ENCODE measurements at regions not wholly inside any gene's neighbourhood (a gene's known extent, or its start where the extent isn't known, plus 50 kb on each side); places are given as distances from the start of the nearest gene placed in this dataset.

DNA sequence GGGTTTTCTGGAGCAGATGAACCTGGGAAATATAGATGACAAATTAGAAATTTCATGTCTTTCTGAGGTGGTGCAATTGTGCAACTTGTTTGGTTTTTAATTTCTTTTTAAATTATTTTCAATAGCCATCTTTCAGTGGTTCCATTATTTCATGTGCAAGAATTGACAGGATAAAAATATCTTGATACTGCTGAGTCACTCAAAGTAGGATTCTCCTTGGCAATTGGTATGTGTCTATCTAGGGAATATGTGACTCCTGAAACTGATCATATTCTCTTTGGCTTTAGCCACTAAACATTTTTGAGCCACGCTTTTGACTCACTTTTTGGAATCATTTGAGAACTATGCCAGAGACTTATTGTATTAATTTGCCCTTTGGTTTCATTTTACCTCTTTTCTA is 331.5 kb downstream of the KCNA4 start:
- no peak overlapping the region for H3K4me3 ChIP-seq (ENCODE audit: low read length)
- TF ChIP-seq, protein P1, sequence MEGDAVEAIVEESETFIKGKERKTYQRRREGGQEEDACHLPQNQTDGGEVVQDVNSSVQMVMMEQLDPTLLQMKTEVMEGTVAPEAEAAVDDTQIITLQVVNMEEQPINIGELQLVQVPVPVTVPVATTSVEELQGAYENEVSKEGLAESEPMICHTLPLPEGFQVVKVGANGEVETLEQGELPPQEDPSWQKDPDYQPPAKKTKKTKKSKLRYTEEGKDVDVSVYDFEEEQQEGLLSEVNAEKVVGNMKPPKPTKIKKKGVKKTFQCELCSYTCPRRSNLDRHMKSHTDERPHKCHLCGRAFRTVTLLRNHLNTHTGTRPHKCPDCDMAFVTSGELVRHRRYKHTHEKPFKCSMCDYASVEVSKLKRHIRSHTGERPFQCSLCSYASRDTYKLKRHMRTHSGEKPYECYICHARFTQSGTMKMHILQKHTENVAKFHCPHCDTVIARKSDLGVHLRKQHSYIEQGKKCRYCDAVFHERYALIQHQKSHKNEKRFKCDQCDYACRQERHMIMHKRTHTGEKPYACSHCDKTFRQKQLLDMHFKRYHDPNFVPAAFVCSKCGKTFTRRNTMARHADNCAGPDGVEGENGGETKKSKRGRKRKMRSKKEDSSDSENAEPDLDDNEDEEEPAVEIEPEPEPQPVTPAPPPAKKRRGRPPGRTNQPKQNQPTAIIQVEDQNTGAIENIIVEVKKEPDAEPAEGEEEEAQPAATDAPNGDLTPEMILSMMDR (conservative IDR thresholded peaks at IDR 0.05; ENCODE audit: low read depth, low read length) = no peak
- DNase-seq (ENCODE audit: low read depth) = no peak

DNA sequence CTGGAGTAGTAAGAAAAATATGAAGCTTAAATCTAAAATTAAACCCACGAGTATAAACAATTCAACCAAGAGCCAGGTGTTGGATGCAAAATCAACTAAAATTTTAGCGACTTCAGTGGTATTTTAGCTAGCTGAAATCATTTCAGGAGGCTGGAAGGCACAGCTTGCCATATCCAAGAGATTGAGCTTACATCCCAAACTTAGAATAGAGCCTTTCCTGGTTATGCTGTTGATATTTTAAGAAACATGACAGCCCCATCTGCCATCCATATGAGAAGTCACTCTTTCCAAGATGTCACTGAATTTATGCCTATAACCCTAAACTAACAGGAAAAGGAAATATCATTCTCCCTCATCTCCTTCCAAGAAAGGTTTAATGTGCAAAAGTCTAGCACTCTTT is 334.0 kb downstream of the KCNA4 start:
- TF ChIP-seq, protein P1 (conservative IDR thresholded peaks at IDR 0.05; ENCODE audit: low read depth, low read length) = no peak
- no peak overlapping the region for H3K4me3 ChIP-seq (ENCODE audit: low read length)
- no peak for DNase-seq (ENCODE audit: low read depth)

DNA sequence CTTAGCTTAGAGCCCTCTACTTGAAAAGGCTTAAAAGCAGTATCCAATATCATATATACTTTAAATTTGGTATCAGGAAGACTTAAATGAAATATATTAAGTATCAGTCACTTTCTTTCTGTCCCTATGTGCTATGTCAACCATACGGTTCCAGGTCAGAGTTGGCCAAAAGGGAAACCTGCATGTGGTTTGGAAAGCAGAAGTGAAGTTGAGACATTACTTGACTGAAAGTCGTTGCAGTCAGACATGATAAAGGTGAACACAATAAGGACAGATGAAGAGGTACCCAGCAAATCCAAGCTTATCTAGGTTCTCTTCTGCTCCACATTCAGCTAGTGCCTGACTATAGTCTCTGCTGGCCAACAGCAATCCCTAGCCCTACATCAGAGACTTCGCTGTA is 336.8 kb downstream of the KCNA4 start:
- TF ChIP-seq, protein P1 (conservative IDR thresholded peaks at IDR 0.05; ENCODE audit: low read depth, low read length) = no peak
- DNase-seq (ENCODE audit: low read depth) = no peak

DNA sequence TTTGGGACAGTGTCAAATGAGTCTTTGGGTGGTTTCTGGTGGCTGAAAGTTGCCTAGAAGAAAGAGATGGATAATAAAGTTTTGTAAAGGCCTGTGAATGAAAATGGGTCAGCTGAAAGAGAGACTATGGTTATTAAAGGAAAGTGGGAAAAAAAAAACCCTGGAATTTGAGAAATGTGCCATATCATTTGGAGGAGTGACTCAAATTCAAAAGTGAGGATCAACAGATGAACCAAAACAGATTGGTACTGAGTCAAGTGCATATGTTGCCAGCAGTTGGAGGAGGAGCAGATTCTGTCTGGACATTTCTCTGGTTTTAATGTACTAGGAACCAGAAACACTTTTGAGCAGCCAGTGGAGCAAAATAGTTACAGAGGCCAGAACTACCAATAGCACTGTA is 339.8 kb downstream of the KCNA4 start:
- no peak overlapping the region for H3K4me3 ChIP-seq (ENCODE audit: low read length)
- TF ChIP-seq, protein P1 (conservative IDR thresholded peaks at IDR 0.05; ENCODE audit: low read depth, low read length) = no peak
- no peak for DNase-seq (ENCODE audit: low read depth)

More for the DNA sequence above, 336.8 kb downstream of the KCNA4 start:
- H3K4me3 ChIP-seq (ENCODE audit: low read length) = no peak overlapping the region

DNA sequence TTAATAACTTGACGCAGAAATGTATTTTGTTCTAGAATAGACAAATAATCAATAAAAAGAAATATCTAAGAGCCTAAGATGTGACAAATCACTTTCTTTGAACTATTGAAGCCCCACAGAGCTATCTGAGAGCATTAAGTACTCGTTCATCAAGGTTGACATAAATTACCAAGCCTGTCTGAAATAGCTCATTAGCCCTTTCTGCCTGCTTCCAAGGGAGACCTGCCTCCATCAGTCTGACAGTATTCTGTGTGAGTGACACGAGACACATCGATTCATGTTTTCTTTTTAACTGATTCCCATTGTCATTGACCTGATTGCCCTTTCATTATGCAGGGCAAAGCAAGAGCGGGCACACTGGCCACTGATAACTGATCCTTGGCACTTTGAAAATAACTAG is 347.5 kb downstream of the KCNA4 start:
- H3K4me3 ChIP-seq (ENCODE audit: low read length) = no peak overlapping the region
- TF ChIP-seq, protein P1 (conservative IDR thresholded peaks at IDR 0.05; ENCODE audit: low read depth, low read length) = no peak
- DNase-seq (ENCODE audit: low read depth) = no peak

DNA sequence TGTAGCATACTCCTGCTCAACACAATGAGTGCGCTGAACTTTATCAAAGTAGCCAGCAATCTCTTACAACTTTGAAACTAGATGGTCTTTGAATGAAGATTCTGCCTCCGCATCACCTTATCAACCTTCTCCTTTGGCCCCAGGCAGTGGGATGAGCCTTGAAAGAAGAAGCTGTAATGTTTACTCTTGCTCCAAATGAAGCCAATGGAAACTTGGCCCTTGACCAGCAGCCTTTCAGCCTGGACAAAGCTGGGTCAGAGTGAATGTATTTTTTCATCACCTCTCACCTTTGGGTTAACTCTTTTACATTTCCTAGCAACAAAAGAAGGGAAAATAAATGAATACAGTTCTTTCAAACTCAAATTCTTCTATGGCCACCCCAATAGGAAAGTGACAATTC is 359.1 kb downstream of the KCNA4 start:
- no peak overlapping the region for H3K4me3 ChIP-seq (ENCODE audit: low read length)
- no peak for DNase-seq (ENCODE audit: low read depth)
- TF ChIP-seq, protein P1 (conservative IDR thresholded peaks at IDR 0.05; ENCODE audit: low read depth, low read length) = no peak

DNA sequence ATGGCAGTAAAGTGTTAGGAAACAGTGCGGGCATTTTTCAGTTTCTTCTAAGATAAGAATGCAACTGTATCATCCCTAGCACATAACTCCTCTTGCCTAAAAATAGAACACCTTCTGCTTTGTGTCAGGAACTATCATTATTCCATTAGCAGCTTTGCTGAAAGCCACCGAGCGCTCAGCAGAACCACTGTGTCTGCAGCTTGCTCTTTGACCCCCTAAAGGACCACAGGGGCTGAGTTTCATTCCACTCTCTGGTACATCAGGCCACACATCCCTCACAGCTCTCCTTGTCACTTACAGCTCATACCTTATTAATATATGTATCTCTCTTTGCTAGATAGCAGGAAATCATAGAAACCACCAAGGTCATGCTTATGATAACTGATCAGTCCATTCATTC is 360.2 kb downstream of the KCNA4 start:
- H3K4me3 ChIP-seq (ENCODE audit: low read length) = no peak overlapping the region
- DNase-seq (ENCODE audit: low read depth) = no peak
- TF ChIP-seq, protein P1 (conservative IDR thresholded peaks at IDR 0.05; ENCODE audit: low read depth, low read length) = no peak
